ENCODE measurements at regions not wholly inside any gene's neighbourhood (a gene's known extent, or its start where the extent isn't known, plus 50 kb on each side); places are given as distances from the start of the nearest gene placed in this dataset.
"Not testable (repeated sequence)": the region's sequence is repeated elsewhere in the genome, so short reads cannot be mapped to it uniquely, and the experiment has no call there.

DNA sequence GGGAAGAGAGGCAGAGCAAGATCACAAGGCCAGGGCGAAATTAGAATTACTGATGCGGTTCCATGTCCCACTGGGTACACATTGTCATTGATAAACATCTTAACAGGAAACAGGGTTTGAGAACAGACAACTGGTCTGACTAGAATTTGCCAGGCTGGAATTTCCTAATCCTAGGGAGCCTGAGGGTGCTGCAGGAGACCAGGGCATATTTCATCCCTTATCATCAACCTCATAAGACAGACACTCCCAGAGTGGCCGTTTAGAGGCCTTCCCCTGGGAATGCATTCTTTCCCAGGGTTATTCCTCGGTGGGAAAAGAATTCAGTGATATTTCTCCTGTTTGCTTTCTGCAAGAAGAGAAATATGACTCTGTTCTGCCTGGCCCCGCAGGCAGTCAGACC lies 344.7 kb upstream of the RGS18 start:
- TF ChIP-seq POLR2A, POLR2AphosphoS5 (IDR thresholded peaks at IDR 0.05): not testable (repeated sequence)
- TF ChIP-seq, protein P1, sequence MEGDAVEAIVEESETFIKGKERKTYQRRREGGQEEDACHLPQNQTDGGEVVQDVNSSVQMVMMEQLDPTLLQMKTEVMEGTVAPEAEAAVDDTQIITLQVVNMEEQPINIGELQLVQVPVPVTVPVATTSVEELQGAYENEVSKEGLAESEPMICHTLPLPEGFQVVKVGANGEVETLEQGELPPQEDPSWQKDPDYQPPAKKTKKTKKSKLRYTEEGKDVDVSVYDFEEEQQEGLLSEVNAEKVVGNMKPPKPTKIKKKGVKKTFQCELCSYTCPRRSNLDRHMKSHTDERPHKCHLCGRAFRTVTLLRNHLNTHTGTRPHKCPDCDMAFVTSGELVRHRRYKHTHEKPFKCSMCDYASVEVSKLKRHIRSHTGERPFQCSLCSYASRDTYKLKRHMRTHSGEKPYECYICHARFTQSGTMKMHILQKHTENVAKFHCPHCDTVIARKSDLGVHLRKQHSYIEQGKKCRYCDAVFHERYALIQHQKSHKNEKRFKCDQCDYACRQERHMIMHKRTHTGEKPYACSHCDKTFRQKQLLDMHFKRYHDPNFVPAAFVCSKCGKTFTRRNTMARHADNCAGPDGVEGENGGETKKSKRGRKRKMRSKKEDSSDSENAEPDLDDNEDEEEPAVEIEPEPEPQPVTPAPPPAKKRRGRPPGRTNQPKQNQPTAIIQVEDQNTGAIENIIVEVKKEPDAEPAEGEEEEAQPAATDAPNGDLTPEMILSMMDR (IDR thresholded peaks at IDR 0.05 in 8 of 11, conservative IDR thresholded peaks at IDR 0.05 in 3 of 11) = not testable (repeated sequence)
